GM23338 (cell line): ENCODE measurements at regions not wholly inside any gene's neighbourhood (a gene's known extent, or its start where the extent isn't known, plus 50 kb on each side); places are given as distances from the start of the nearest gene placed in this dataset.

Experiments
- ATAC-seq: fragments of 200-7000 bp; cut with Tn5 transposase; 3 replicates; pipeline ENCODE4 v1.9.1; 2020
- DNase-seq: peaks from one replicate; pipeline ENCODE4 v3.0.0-alpha.2; 2015; ENCODE audit warnings: low spot score
- H2AFZ ChIP-seq: fragments of 200-600 bp; sonication (generic); 2 replicates; pipeline ENCODE4 v1.8.0; 2016; ENCODE audit warnings: antibody characterized with exemption, mild to moderate bottlenecking, moderate library complexity
- H3F3A ChIP-seq: fragments of 200-600 bp; sonication (generic); replicated peaks from 2 replicates; pipeline ENCODE4 v1.8.0; 2017; ENCODE audit warnings: antibody characterized with exemption, mixed run types, low read depth
- H3K27ac ChIP-seq: fragments of 200-600 bp; sonication (generic); 2 replicates; pipeline ENCODE4 v1.6.1; 2016; ENCODE audit warnings: low read depth
- H3K27me3 ChIP-seq: fragments of 200-600 bp; sonication (generic); 2 replicates; pipeline ENCODE4 v1.8.0; 2016; ENCODE audit warnings: mild to moderate bottlenecking, mixed run types, moderate library complexity; ENCODE audit not compliant: insufficient read depth
- H3K36me3 ChIP-seq: fragments of 200-600 bp; sonication (generic); 2 replicates; pipeline ENCODE4 v1.8.0; 2016; ENCODE audit warnings: mild to moderate bottlenecking; ENCODE audit not compliant: insufficient read depth
- H3K4me1 ChIP-seq: fragments of 200-600 bp; sonication (generic); 2 replicates; pipeline ENCODE4 v1.8.0; 2016; ENCODE audit warnings: mild to moderate bottlenecking, moderate library complexity; ENCODE audit not compliant: insufficient read depth
- H3K4me2 ChIP-seq: fragments of 200-600 bp; sonication (generic); 2 replicates; pipeline ENCODE4 v1.7.1; 2017; ENCODE audit warnings: mixed run types
- H3K4me3 ChIP-seq: fragments of 200-600 bp; sonication (generic); 2 replicates; pipeline ENCODE4 v1.6.1; 2016; ENCODE audit warnings: mixed run types
- H3K79me2 ChIP-seq: fragments of 200-600 bp; sonication (generic); replicated peaks from 2 replicates; pipeline ENCODE4 v1.8.0; 2017; ENCODE audit warnings: mild to moderate bottlenecking; ENCODE audit not compliant: insufficient read depth
- H3K9me2 ChIP-seq: fragments of 200-600 bp; sonication (generic); 2 replicates; pipeline ENCODE4 v1.8.0; 2017; ENCODE audit not compliant: insufficient read depth
- H4K20me1 ChIP-seq: fragments of 200-600 bp; sonication (generic); replicated peaks from 2 replicates; pipeline ENCODE4 v1.8.0; 2017; ENCODE audit warnings: mild to moderate bottlenecking; ENCODE audit not compliant: insufficient read depth
- H3K27ac Mint-ChIP-seq: 2 replicates; pipeline ENCODE4 v1.8.0; 2020; ENCODE audit warnings: inconsistent platforms, mild to moderate bottlenecking, moderate library complexity, mixed read lengths
- H3K27me3 Mint-ChIP-seq: 3 replicates; pipeline ENCODE4 v1.8.0; 2022; ENCODE audit warnings: low read depth, mild to moderate bottlenecking, moderate library complexity, mixed read lengths, inconsistent platforms; ENCODE audit not compliant: insufficient read depth, poor library complexity
- H3K36me3 Mint-ChIP-seq: 3 replicates; pipeline ENCODE4 v1.8.0; 2021; ENCODE audit warnings: low read depth, mild to moderate bottlenecking, inconsistent platforms, moderate library complexity, mixed read lengths
- H3K4me1 Mint-ChIP-seq: 3 replicates; pipeline ENCODE4 v1.8.0; 2020; ENCODE audit warnings: mild to moderate bottlenecking, inconsistent platforms, mixed read lengths
- H3K4me3 Mint-ChIP-seq: 3 replicates; pipeline ENCODE4 v1.8.0; 2021; ENCODE audit warnings: moderate library complexity, mild to moderate bottlenecking, inconsistent platforms, mixed read lengths
- H3K9me3 Mint-ChIP-seq: 3 replicates; pipeline ENCODE4 v1.8.0; 2020; ENCODE audit warnings: moderate library complexity, mild to moderate bottlenecking, inconsistent platforms, mixed read lengths
- CREB1 ChIP-seq: fragments of 250-450 bp; sonication (Bioruptor Pico); IDR thresholded peaks from 2 replicates; pipeline ENCODE4 v1.5.0; 2020; ENCODE audit warnings: low read depth, mild to moderate bottlenecking, moderate library complexity
- EZH2 ChIP-seq: fragments of 200-600 bp; sonication (generic); IDR thresholded peaks from one replicate; pipeline ENCODE4 v1.8.0; 2017; ENCODE audit warnings: antibody characterized with exemption, mild to moderate bottlenecking, low read depth; ENCODE audit not compliant: unreplicated experiment
- EZH2phosphoT487 ChIP-seq: fragments of 200-600 bp; sonication (generic); IDR thresholded peaks from one replicate; pipeline ENCODE4 v1.8.1; 2018; ENCODE audit warnings: antibody characterized with exemption; ENCODE audit not compliant: unreplicated experiment
- JUNB ChIP-seq: IDR thresholded peaks from one replicate; pipeline ENCODE4 v1.6.1; 2016; ENCODE audit warnings: antibody characterized with exemption; ENCODE audit not compliant: unreplicated experiment
- NANOG ChIP-seq: IDR thresholded peaks from 2 replicates; pipeline ENCODE4 v1.6.1; 2016; ENCODE audit warnings: antibody characterized with exemption, borderline replicate concordance
- POLR2AphosphoS5 ChIP-seq: IDR thresholded peaks from 2 replicates; pipeline ENCODE4 v1.6.1; 2016; ENCODE audit warnings: antibody characterized with exemption, low read depth
- REST ChIP-seq: IDR thresholded peaks from one replicate; pipeline ENCODE4 v1.6.1; 2018; ENCODE audit warnings: antibody characterized with exemption; ENCODE audit not compliant: unreplicated experiment
- STAT1 ChIP-seq: IDR thresholded peaks from one replicate; pipeline ENCODE4 v1.6.1; 2016; ENCODE audit warnings: antibody characterized with exemption; ENCODE audit not compliant: unreplicated experiment
- ZNF114 ChIP-seq: fragments of 250-450 bp; sonication (Bioruptor Pico); IDR thresholded peaks from 2 replicates; pipeline ENCODE4 v1.5.0; 2020; ENCODE audit warnings: mild to moderate bottlenecking, moderate library complexity
- ZNF331 ChIP-seq: fragments of 250-450 bp; sonication (Bioruptor Pico); IDR thresholded peaks from 2 replicates; pipeline ENCODE4 v1.5.0; 2020; ENCODE audit warnings: low read depth, mild to moderate bottlenecking, moderate library complexity
- ZNF462 ChIP-seq: fragments of 250-450 bp; sonication (Bioruptor Pico); IDR thresholded peaks from 2 replicates; pipeline ENCODE4 v1.5.0; 2020; ENCODE audit warnings: mild to moderate bottlenecking, moderate library complexity
- TF ChIP-seq, protein P1 (sequence below): IDR thresholded peaks from 2 replicates; pipeline ENCODE4 v1.6.1; 2016; ENCODE audit warnings: antibody characterized with exemption
- TF ChIP-seq, protein P2 (sequence below), 2 experiments: fragments of 200-600 bp in 1 of 2; sonication (generic) in 1 of 2; conservative IDR thresholded peaks; 2 replicates each; pipeline versions ENCODE4 v1.5.1 to v1.6.1; 2016 to 2017; ENCODE audit warnings: antibody characterized with exemption in 2 of 2, low read depth in 2 of 2, mild to moderate bottlenecking in 2 of 2, moderate library complexity in 1 of 2

DNA sequence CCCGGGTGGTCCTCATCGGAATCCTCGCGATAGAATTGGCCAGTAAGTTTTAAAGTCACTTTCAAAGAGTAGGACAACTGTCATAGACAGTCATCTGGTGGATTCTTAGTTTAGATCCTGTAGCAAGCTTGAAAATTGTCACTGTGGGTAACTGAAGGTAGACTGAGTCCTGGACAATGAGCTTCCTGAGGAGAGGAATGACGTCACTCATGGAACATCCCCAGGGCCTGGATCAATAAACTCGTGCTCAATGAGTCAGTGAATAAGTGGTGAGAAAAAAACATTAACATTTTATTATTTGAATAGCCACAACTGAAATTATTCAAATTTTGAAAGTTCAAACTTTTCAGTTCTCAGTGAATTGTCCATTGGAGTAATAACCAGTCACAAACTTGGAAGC lies 101.4 kb upstream of the CXCR4 start:
- no peaks in the 10 kb centered on the region for H4K20me1 ChIP-seq
- no peak overlapping the region for H3K4me2 ChIP-seq
- H3K36me3 Mint-ChIP-seq, result no peaks in the 10 kb centered on the region
- ATAC-seq, result no peak
- H3K27ac Mint-ChIP-seq, result no peak overlapping the region
- 0 out of 2 replicates have a peak, but pooled peaks cover 9% of the 10 kb centered on the region for H3K9me2 ChIP-seq
- no peaks in the 10 kb centered on the region for H3K36me3 ChIP-seq
- DNase-seq, result no peak
- H3K9me3 Mint-ChIP-seq, result no peaks in the 10 kb centered on the region
- H3K4me3 Mint-ChIP-seq, result no peak overlapping the region
- no peak overlapping the region for H3K4me3 ChIP-seq
- no peaks in the 10 kb centered on the region for H3K4me1 Mint-ChIP-seq
- no peaks in the 10 kb centered on the region for H3K79me2 ChIP-seq
- no peak overlapping the region for H3K27ac ChIP-seq
- H3K27me3 ChIP-seq, result no peaks in the 10 kb centered on the region
- H3K27me3 Mint-ChIP-seq, result peaks cover 2% of the 10 kb centered on the region
- TF ChIP-seq REST (no peak), ZNF114 (no peak), EZH2 (no peak), JUNB (no peak), STAT1 (no peak), NANOG (no peak), ZNF462 (no peak), CREB1 (no peak), ZNF331 (CRISPR knock-in tag) (no peak), EZH2phosphoT487 (no peak), POLR2AphosphoS5 (no peak)
- TF ChIP-seq, protein P1, sequence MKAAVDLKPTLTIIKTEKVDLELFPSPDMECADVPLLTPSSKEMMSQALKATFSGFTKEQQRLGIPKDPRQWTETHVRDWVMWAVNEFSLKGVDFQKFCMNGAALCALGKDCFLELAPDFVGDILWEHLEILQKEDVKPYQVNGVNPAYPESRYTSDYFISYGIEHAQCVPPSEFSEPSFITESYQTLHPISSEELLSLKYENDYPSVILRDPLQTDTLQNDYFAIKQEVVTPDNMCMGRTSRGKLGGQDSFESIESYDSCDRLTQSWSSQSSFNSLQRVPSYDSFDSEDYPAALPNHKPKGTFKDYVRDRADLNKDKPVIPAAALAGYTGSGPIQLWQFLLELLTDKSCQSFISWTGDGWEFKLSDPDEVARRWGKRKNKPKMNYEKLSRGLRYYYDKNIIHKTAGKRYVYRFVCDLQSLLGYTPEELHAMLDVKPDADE, result no peak
- TF ChIP-seq, protein P2, sequence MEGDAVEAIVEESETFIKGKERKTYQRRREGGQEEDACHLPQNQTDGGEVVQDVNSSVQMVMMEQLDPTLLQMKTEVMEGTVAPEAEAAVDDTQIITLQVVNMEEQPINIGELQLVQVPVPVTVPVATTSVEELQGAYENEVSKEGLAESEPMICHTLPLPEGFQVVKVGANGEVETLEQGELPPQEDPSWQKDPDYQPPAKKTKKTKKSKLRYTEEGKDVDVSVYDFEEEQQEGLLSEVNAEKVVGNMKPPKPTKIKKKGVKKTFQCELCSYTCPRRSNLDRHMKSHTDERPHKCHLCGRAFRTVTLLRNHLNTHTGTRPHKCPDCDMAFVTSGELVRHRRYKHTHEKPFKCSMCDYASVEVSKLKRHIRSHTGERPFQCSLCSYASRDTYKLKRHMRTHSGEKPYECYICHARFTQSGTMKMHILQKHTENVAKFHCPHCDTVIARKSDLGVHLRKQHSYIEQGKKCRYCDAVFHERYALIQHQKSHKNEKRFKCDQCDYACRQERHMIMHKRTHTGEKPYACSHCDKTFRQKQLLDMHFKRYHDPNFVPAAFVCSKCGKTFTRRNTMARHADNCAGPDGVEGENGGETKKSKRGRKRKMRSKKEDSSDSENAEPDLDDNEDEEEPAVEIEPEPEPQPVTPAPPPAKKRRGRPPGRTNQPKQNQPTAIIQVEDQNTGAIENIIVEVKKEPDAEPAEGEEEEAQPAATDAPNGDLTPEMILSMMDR (conservative IDR thresholded peaks at IDR 0.05; ENCODE audit: low read depth in 2 of 2), result no peak
- H3F3A ChIP-seq, result no peaks in the 10 kb centered on the region
- H2AFZ ChIP-seq, result no peak overlapping the region
- no peaks in the 10 kb centered on the region for H3K4me1 ChIP-seq
